ENCODE measurements at regions not wholly inside any gene's neighbourhood (a gene's known extent, or its start where the extent isn't known, plus 50 kb on each side); places are given as distances from the start of the nearest gene placed in this dataset.

DNA sequence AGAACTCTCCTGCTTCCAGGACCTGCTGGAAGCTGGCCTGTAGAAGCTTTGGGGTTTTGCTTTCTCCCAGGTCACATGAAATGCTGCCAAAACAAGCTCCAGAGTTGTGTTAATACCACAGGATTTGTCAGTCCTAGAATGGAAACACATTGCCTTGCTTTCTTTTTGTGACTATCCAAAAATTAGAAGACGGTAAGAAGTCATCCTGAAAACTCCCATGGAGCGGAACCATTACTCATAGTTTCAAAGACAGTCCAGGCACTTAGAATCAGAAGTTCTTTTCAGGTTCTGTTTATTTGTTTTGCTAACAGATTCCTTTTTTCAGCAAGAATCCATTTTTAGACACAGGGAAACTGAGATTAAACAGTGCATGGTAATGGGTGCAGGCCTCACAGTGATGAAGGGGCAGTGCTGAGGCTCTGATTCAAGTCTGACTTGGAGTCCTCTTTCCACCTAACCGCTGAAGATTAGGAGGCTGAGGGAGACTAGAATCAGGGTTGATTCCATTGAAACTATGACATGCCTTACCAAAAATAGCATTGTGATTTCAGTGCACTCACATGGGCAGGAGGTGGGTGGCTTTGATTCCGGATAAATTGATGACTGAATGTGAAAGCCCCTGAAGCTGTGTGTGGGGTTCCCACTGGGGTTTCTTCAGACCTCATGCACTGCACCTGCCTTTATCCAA is 72.2 kb upstream of the NAA20 start:
- TF ChIP-seq, protein P1, sequence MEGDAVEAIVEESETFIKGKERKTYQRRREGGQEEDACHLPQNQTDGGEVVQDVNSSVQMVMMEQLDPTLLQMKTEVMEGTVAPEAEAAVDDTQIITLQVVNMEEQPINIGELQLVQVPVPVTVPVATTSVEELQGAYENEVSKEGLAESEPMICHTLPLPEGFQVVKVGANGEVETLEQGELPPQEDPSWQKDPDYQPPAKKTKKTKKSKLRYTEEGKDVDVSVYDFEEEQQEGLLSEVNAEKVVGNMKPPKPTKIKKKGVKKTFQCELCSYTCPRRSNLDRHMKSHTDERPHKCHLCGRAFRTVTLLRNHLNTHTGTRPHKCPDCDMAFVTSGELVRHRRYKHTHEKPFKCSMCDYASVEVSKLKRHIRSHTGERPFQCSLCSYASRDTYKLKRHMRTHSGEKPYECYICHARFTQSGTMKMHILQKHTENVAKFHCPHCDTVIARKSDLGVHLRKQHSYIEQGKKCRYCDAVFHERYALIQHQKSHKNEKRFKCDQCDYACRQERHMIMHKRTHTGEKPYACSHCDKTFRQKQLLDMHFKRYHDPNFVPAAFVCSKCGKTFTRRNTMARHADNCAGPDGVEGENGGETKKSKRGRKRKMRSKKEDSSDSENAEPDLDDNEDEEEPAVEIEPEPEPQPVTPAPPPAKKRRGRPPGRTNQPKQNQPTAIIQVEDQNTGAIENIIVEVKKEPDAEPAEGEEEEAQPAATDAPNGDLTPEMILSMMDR (IDR thresholded peaks at IDR 0.05), result no peak
- no peak for TF ChIP-seq POLR2A (IDR thresholded peaks at IDR 0.05)

Data from adrenal gland (tissue), 5 donors.